ENCODE measurements at regions not wholly inside any gene's neighbourhood (a gene's known extent, or its start where the extent isn't known, plus 50 kb on each side); places are given as distances from the start of the nearest gene placed in this dataset.

DNA sequence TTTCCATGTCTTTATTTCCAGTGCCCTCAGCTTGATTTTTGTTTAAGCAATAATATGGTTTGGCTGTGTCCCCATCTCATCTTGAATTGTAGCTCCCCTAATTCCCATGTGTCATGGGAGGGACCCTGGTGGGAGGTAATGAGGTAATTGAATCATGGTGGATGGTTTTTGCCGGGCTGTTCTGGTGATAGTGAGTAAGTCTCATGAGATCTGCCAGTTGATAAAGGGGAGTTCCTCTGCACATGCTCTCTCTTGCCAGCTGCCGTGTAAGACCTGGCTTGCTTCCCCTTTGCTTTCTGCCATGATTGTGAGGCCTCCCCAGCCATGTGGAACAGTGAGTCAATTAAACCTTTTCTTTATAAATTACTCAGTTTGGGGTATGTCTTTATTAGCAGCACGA lies 559.6 kb upstream of the ADAMTS5 start:
- TF ChIP-seq, protein P1, sequence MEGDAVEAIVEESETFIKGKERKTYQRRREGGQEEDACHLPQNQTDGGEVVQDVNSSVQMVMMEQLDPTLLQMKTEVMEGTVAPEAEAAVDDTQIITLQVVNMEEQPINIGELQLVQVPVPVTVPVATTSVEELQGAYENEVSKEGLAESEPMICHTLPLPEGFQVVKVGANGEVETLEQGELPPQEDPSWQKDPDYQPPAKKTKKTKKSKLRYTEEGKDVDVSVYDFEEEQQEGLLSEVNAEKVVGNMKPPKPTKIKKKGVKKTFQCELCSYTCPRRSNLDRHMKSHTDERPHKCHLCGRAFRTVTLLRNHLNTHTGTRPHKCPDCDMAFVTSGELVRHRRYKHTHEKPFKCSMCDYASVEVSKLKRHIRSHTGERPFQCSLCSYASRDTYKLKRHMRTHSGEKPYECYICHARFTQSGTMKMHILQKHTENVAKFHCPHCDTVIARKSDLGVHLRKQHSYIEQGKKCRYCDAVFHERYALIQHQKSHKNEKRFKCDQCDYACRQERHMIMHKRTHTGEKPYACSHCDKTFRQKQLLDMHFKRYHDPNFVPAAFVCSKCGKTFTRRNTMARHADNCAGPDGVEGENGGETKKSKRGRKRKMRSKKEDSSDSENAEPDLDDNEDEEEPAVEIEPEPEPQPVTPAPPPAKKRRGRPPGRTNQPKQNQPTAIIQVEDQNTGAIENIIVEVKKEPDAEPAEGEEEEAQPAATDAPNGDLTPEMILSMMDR (conservative IDR thresholded peaks at IDR 0.05 in 1 of 2, IDR thresholded peaks at IDR 0.05 in 1 of 2; ENCODE audit: extremely low read depth in 1 of 2, insufficient read depth in 1 of 2, low read depth in 1 of 2, low read length in 2 of 2): no peak
- no peak for TF ChIP-seq EZH2 (IDR thresholded peaks at IDR 0.05; ENCODE audit: borderline replicate concordance, low read length)
